Panc1 (cell line): ENCODE measurements at regions not wholly inside any gene's neighbourhood (a gene's known extent, or its start where the extent isn't known, plus 50 kb on each side); places are given as distances from the start of the nearest gene placed in this dataset.

ENCODE experiments used
- ATAC-seq: fragments of 200-7000 bp; cut with Tn5 transposase; 2 replicates; pipeline ENCODE4 v1.9.1; 2020; ENCODE audit warnings: mild to moderate bottlenecking, moderate library complexity
- BruUV-seq: library from RNA; stranded (reverse); fragments of 400-500 nt; replicated peaks from 2 replicates; lab custom pipeline; 2021; lab: Mats Ljungman, UMichigan
- CTCF ChIA-PET: fragments of 300-600 bp; sonication (Branson Sonifier 250); formaldehyde crosslinking; loops from one replicate; lab custom pipeline; 2022; ENCODE audit warnings: antibody characterized with exemption; lab: Charles Lee
- POLR2A ChIA-PET: fragments of 300-600 bp; sonication (Branson Sonifier 250); formaldehyde crosslinking; loops from one replicate; lab custom pipeline; 2022; ENCODE audit warnings: antibody characterized with exemption; lab: Charles Lee
- DNase-seq: peaks from one replicate; pipeline ENCODE4 v3.0.0-alpha.2; 2010; ENCODE audit warnings: low read depth, low spot score
- H3K27ac ChIP-seq: 2 replicates; pipeline ENCODE4 v1.5.1; 2011; ENCODE audit warnings: mild to moderate bottlenecking, low read length, inconsistent platforms
- H3K27me3 ChIP-seq: fragments of 200-500 bp; sonication (Bioruptor generic); 2 replicates; pipeline ENCODE4 v1.6.0; 2014; ENCODE audit warnings: low read length, inconsistent platforms; ENCODE audit not compliant: control insufficient read depth, insufficient read depth
- H3K36me3 ChIP-seq: fragments of 200-500 bp; sonication (Bioruptor generic); 2 replicates; pipeline ENCODE4 v1.5.1; 2014; ENCODE audit warnings: inconsistent platforms, mild to moderate bottlenecking, low read length, moderate library complexity; ENCODE audit not compliant: control insufficient read depth, insufficient read depth
- H3K4me1 ChIP-seq: 2 replicates; pipeline ENCODE4 v1.5.1; 2011; ENCODE audit warnings: inconsistent platforms, mild to moderate bottlenecking, low read length, moderate library complexity; ENCODE audit not compliant: control insufficient read depth, insufficient read depth
- H3K4me3 ChIP-seq, 2 experiments: 2 replicates each; pipeline ENCODE4 v1.5.1; 2011 to 2012; ENCODE audit warnings: low read depth in 2 of 2, low read length in 2 of 2, mild to moderate bottlenecking in 2 of 2, inconsistent platforms in 1 of 2, moderate library complexity in 1 of 2
- H3K9me3 ChIP-seq: fragments of 200-500 bp; sonication (Bioruptor generic); 2 replicates; pipeline ENCODE4 v1.5.1; 2014; ENCODE audit warnings: low read depth, mild to moderate bottlenecking, inconsistent platforms, low read length, moderate library complexity; ENCODE audit not compliant: control insufficient read depth, insufficient read depth
- POLR2AphosphoS5 ChIP-seq: IDR thresholded peaks from 2 replicates; pipeline ENCODE4 v1.6.1; 2012; ENCODE audit warnings: mild to moderate bottlenecking, low read depth, low read length, moderate library complexity
- SIN3A ChIP-seq: IDR thresholded peaks from 2 replicates; pipeline ENCODE4 v1.6.1; 2012; ENCODE audit warnings: low read depth, mild to moderate bottlenecking, low read length, moderate library complexity, borderline replicate concordance; ENCODE audit not compliant: insufficient read depth
- TCF7L2 ChIP-seq: IDR thresholded peaks from 2 replicates; pipeline ENCODE4 v1.6.1; 2011; ENCODE audit warnings: mild to moderate bottlenecking, low read depth, low read length, inconsistent platforms
- in situ Hi-C: cut with HindIII; loops from 2 replicates; pipeline ENCODE4 v1.10.0; 2016; ENCODE audit warnings: low sequenced_read_pairs, low pct_unique_long_range_greater_than_20kb
- intact Hi-C: fragments of 100-400 bp; cut with micrococcal nuclease; formaldehyde crosslinking; loops from one replicate; pipeline ENCODE4 v1.10.0; 2022; ENCODE audit not compliant: unreplicated experiment
- TF ChIP-seq, protein P1 (sequence below): fragments of 450-650 bp; IDR thresholded peaks from 2 replicates; pipeline ENCODE4 v1.5.1; 2017; ENCODE audit warnings: mild to moderate bottlenecking
- TF ChIP-seq, protein P2 (sequence below), 2 experiments: IDR thresholded peaks; 2 replicates each; pipeline ENCODE4 v1.6.1; 2011 to 2012; ENCODE audit warnings: low read depth in 2 of 2, control low read depth in 1 of 2, low read length in 1 of 2, mild to moderate bottlenecking in 1 of 2, moderate library complexity in 1 of 2; ENCODE audit not compliant: insufficient read depth in 1 of 2

DNA sequence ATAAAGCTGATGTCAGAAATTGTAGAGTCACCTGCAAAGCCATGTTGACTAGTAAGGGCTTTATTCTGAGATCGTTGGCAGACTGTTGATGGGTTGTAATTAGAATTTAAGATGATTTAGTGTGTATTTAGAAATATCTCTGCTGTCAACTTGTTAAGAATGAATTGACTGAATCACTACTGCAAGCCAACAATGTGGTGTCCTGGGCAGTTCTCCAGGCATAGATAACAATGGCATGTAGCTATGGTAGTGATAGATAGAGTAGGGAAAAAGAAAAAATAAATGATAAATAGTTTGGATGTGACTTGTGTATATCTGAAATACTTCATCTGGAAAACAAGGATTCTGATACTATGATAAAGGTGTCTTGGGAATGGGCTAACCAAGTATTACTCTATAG lies 640.2 kb downstream of the ARL4A start:
- no peak for DNase-seq
- no peak for TF ChIP-seq SIN3A
- TF ChIP-seq, protein P1, sequence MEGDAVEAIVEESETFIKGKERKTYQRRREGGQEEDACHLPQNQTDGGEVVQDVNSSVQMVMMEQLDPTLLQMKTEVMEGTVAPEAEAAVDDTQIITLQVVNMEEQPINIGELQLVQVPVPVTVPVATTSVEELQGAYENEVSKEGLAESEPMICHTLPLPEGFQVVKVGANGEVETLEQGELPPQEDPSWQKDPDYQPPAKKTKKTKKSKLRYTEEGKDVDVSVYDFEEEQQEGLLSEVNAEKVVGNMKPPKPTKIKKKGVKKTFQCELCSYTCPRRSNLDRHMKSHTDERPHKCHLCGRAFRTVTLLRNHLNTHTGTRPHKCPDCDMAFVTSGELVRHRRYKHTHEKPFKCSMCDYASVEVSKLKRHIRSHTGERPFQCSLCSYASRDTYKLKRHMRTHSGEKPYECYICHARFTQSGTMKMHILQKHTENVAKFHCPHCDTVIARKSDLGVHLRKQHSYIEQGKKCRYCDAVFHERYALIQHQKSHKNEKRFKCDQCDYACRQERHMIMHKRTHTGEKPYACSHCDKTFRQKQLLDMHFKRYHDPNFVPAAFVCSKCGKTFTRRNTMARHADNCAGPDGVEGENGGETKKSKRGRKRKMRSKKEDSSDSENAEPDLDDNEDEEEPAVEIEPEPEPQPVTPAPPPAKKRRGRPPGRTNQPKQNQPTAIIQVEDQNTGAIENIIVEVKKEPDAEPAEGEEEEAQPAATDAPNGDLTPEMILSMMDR, result no peak
- TF ChIP-seq, protein P2, sequence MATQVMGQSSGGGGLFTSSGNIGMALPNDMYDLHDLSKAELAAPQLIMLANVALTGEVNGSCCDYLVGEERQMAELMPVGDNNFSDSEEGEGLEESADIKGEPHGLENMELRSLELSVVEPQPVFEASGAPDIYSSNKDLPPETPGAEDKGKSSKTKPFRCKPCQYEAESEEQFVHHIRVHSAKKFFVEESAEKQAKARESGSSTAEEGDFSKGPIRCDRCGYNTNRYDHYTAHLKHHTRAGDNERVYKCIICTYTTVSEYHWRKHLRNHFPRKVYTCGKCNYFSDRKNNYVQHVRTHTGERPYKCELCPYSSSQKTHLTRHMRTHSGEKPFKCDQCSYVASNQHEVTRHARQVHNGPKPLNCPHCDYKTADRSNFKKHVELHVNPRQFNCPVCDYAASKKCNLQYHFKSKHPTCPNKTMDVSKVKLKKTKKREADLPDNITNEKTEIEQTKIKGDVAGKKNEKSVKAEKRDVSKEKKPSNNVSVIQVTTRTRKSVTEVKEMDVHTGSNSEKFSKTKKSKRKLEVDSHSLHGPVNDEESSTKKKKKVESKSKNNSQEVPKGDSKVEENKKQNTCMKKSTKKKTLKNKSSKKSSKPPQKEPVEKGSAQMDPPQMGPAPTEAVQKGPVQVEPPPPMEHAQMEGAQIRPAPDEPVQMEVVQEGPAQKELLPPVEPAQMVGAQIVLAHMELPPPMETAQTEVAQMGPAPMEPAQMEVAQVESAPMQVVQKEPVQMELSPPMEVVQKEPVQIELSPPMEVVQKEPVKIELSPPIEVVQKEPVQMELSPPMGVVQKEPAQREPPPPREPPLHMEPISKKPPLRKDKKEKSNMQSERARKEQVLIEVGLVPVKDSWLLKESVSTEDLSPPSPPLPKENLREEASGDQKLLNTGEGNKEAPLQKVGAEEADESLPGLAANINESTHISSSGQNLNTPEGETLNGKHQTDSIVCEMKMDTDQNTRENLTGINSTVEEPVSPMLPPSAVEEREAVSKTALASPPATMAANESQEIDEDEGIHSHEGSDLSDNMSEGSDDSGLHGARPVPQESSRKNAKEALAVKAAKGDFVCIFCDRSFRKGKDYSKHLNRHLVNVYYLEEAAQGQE (IDR thresholded peaks at IDR 0.05; ENCODE audit: insufficient read depth in 1 of 2, low read depth in 2 of 2, low read length in 1 of 2), result no peak
- TF ChIP-seq TCF7L2, result no peak
- no peak for TF ChIP-seq POLR2AphosphoS5
- CTCF ChIA-PET, result no interaction called here
- Histone ChIP-seq H3K9me3 (no peaks in the 10 kb centered on the region), H3K4me3 (no peak overlapping the region), H3K27me3 (no peaks in the 10 kb centered on the region), H3K4me1 (no peaks in the 10 kb centered on the region), H3K36me3 (no peaks in the 10 kb centered on the region), H3K27ac (no peak overlapping the region)
- in situ Hi-C loops (no loop called here), intact Hi-C loops (no loop called here)
- no TSS peak for BruUV-seq
- ATAC-seq, result no peak
- POLR2A ChIA-PET, result no interaction called here

DNA sequence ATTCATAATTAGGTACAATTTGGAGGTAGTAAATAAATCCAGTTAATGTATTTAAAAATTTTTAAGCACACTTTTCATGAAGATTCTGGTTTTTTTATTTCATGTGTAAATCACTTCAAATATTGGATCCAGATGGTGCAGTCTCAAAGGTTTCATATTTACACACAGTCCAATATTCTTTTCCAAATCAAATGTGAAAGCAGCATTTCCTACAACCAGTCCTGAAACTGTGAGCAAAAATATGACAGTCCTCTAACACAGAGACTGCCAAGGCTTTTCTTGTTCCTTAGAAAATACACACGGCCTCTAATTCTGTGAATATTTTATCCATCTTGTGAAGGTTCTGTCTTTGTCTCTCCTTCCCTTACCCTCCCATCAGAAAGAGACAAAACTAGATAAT lies 645.9 kb downstream of the ARL4A start:
- no peaks in the 10 kb centered on the region for H3K27me3 ChIP-seq
- H3K9me3 ChIP-seq, result no peaks in the 10 kb centered on the region
- H3K4me1 ChIP-seq, result no peaks in the 10 kb centered on the region
- intact Hi-C loops, result no loop called here
- TF ChIP-seq, protein P2 (IDR thresholded peaks at IDR 0.05; ENCODE audit: insufficient read depth in 1 of 2, low read depth in 2 of 2, low read length in 1 of 2), result no peak
- no peak for TF ChIP-seq SIN3A
- TF ChIP-seq, protein P1, result no peak
- no peak for TF ChIP-seq POLR2AphosphoS5
- no peak for TF ChIP-seq TCF7L2
- no TSS peak for BruUV-seq
- ATAC-seq (no peak), DNase-seq (no peak)
- CTCF ChIA-PET, result no interaction called here
- in situ Hi-C loops, result no loop called here
- no peaks in the 10 kb centered on the region for H3K36me3 ChIP-seq
- H3K4me3 ChIP-seq, result no peak overlapping the region
- H3K27ac ChIP-seq, result no peak overlapping the region
- POLR2A ChIA-PET, result no interaction called here
